Mesenchymal stem cell (in vitro differentiated cells and primary cell): ENCODE measurements at regions not wholly inside any gene's neighbourhood (a gene's known extent, or its start where the extent isn't known, plus 50 kb on each side); places are given as distances from the start of the nearest gene placed in this dataset.

Source experiments
- DNase-seq: peaks from one replicate; pipeline ENCODE4 v3.0.0-alpha.2; 2013
- H2AFZ ChIP-seq: one replicate; pipeline ENCODE4 v1.6.1; 2013; ENCODE audit warnings: low read depth, mild to moderate bottlenecking, control low read depth, inconsistent platforms, low read length, moderate library complexity
- H2AK5ac ChIP-seq: 2 replicates; pipeline ENCODE4 v1.6.1; 2013; ENCODE audit warnings: low read length, moderate library complexity, mild to moderate bottlenecking, inconsistent platforms; ENCODE audit not compliant: severe bottlenecking
- H2BK120ac ChIP-seq: one replicate; pipeline ENCODE4 v1.6.1; 2013; ENCODE audit warnings: low read depth, mild to moderate bottlenecking, inconsistent platforms, low read length, moderate library complexity
- H2BK12ac ChIP-seq, 2 experiments: one replicate each; pipeline ENCODE4 v1.6.1; 2013; ENCODE audit warnings: inconsistent platforms in 2 of 2, low read length in 2 of 2, mild to moderate bottlenecking in 2 of 2, moderate library complexity in 2 of 2, control low read depth in 1 of 2
- H2BK15ac ChIP-seq: one replicate; pipeline ENCODE4 v1.6.1; 2013; ENCODE audit warnings: mild to moderate bottlenecking, low read depth, inconsistent platforms; ENCODE audit not compliant: poor library complexity, severe bottlenecking
- H2BK5ac ChIP-seq: 2 replicates; pipeline ENCODE4 v1.6.1; 2013; ENCODE audit warnings: low read depth, mild to moderate bottlenecking, low read length, control low read depth, inconsistent platforms; ENCODE audit not compliant: poor library complexity, severe bottlenecking
- H3K14ac ChIP-seq, 2 experiments: one replicate each; pipeline ENCODE4 v1.6.1; 2013; ENCODE audit warnings: inconsistent platforms in 2 of 2, low read length in 2 of 2, control low read depth in 1 of 2, mild to moderate bottlenecking in 1 of 2, moderate library complexity in 1 of 2
- H3K18ac ChIP-seq, 2 experiments: one replicate each; pipeline ENCODE4 v1.6.1; 2013; ENCODE audit warnings: inconsistent platforms in 2 of 2, low read length in 2 of 2, control low read depth in 1 of 2, low read depth in 1 of 2, mild to moderate bottlenecking in 1 of 2
- H3K23ac ChIP-seq, 2 experiments: one replicate each; pipeline ENCODE4 v1.6.1; 2013; ENCODE audit warnings: inconsistent platforms in 2 of 2, low read length in 2 of 2, mild to moderate bottlenecking in 2 of 2, moderate library complexity in 2 of 2, control low read depth in 1 of 2
- H3K27ac ChIP-seq: 2 replicates; pipeline ENCODE4 v1.5.1; 2013; ENCODE audit warnings: mild to moderate bottlenecking, moderate library complexity, low read length, control low read depth, inconsistent platforms; ENCODE audit not compliant: poor library complexity, severe bottlenecking
- H3K27me3 ChIP-seq, 2 experiments: 2 replicates each; pipeline versions ENCODE4 v1.6.1 to v1.7.0; 2013; ENCODE audit warnings: low read length in 2 of 2, mild to moderate bottlenecking in 2 of 2, moderate library complexity in 2 of 2, control low read depth in 1 of 2, inconsistent platforms in 1 of 2; ENCODE audit not compliant: control insufficient read depth in 1 of 2, insufficient read depth in 1 of 2
- H3K36me3 ChIP-seq, 2 experiments: 2 replicates each; pipeline versions ENCODE4 v1.6.1 to v1.7.0; 2013; ENCODE audit warnings: low read length in 2 of 2, control low read depth in 1 of 2, inconsistent platforms in 1 of 2, low read depth in 1 of 2, mild to moderate bottlenecking in 1 of 2; ENCODE audit not compliant: insufficient read depth in 2 of 2, control insufficient read depth in 1 of 2
- H3K4ac ChIP-seq, 2 experiments: one replicate each; pipeline ENCODE4 v1.6.1; 2013; ENCODE audit warnings: inconsistent platforms in 2 of 2, low read length in 2 of 2, mild to moderate bottlenecking in 2 of 2, moderate library complexity in 2 of 2, control low read depth in 1 of 2, low read depth in 1 of 2
- H3K4me1 ChIP-seq: 2 replicates; pipeline ENCODE4 v1.6.1; 2013; ENCODE audit warnings: low read depth, low read length, control low read depth; ENCODE audit not compliant: control insufficient read depth, insufficient read depth
- H3K4me2 ChIP-seq: 2 replicates; pipeline ENCODE4 v1.6.1; 2013; ENCODE audit warnings: low read length, mild to moderate bottlenecking, inconsistent platforms; ENCODE audit not compliant: poor library complexity, severe bottlenecking
- H3K4me3 ChIP-seq, 2 experiments: 2 replicates each; pipeline versions ENCODE4 v1.5.1 to v1.7.0; 2013; ENCODE audit warnings: low read length in 2 of 2, mild to moderate bottlenecking in 2 of 2, control low read depth in 1 of 2, low read depth in 1 of 2; ENCODE audit not compliant: insufficient read depth in 1 of 2
- H3K79me1 ChIP-seq: replicated peaks from 2 replicates; pipeline ENCODE4 v1.6.1; 2013; ENCODE audit warnings: mild to moderate bottlenecking, control low read depth, low read length, inconsistent platforms; ENCODE audit not compliant: poor library complexity, severe bottlenecking
- H3K9ac ChIP-seq: 2 replicates; pipeline ENCODE4 v1.7.0; 2013; ENCODE audit warnings: mild to moderate bottlenecking, low read length, moderate library complexity
- H3K9me3 ChIP-seq: 2 replicates; pipeline ENCODE4 v1.7.0; 2013; ENCODE audit warnings: mild to moderate bottlenecking, low read length; ENCODE audit not compliant: control insufficient read depth
- H4K8ac ChIP-seq: one replicate; pipeline ENCODE4 v1.6.1; 2013; ENCODE audit warnings: inconsistent platforms, mild to moderate bottlenecking, low read length, moderate library complexity
- H4K91ac ChIP-seq: one replicate; pipeline ENCODE4 v1.6.1; 2013; ENCODE audit warnings: mild to moderate bottlenecking, low read length, inconsistent platforms
- WGBS: methylation state at CpG from one replicate; pipeline ENCODE4 v1.1.7; 2013; ENCODE audit warnings: mixed read lengths; 5-methylcytosine and 5-hydroxymethylcytosine counted together

DNA sequence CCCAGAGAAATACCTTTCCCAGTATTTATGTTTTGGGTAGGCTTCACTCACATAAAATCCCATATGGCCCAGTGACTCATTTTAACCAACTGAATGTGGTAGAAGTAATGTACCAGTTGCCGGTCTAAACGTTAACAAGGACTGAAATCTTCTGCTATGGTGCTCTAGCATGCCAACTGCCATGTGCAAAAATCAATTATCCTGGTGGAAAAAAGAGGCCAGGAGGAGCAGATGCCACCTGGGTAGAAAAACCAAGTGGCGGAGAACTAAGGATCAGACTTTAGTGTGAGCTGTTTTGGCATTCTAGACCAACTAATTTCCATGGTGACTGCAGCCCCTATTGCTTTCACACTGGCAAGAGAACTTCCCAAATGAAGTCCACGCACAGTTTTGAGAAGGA lies 1660.7 kb upstream of the ADGRL3 start:
- no peak overlapping the region for H3K23ac ChIP-seq
- H2BK12ac ChIP-seq: no peak overlapping the region
- H3K18ac ChIP-seq: no peak overlapping the region
- H3K9ac ChIP-seq: no peak overlapping the region
- H4K8ac ChIP-seq: no peak overlapping the region
- H3K4me3 ChIP-seq: no peak overlapping the region
- H2AK5ac ChIP-seq: peak overlapping the region; percentile 23
- no peak overlapping the region for H3K14ac ChIP-seq
- no peaks in the 10 kb centered on the region for H3K79me1 ChIP-seq
- no peaks in the 10 kb centered on the region for H3K9me3 ChIP-seq
- no peak overlapping the region for H2BK15ac ChIP-seq
- H2AFZ ChIP-seq: no peak overlapping the region
- no peak overlapping the region for H3K4me2 ChIP-seq
- H3K4ac ChIP-seq: no peak overlapping the region
- peaks cover 1% of the 10 kb centered on the region for H3K4me1 ChIP-seq
- no peak overlapping the region for H4K91ac ChIP-seq
- no peak for DNase-seq
- 89% methylated on average over 3 of the region's 4 CpGs for WGBS
- no peaks in the 10 kb centered on the region for H3K27me3 ChIP-seq
- no peaks in the 10 kb centered on the region for H3K36me3 ChIP-seq
- H3K27ac ChIP-seq: no peak overlapping the region
- no peak overlapping the region for H2BK120ac ChIP-seq
- no peak overlapping the region for H2BK5ac ChIP-seq

DNA sequence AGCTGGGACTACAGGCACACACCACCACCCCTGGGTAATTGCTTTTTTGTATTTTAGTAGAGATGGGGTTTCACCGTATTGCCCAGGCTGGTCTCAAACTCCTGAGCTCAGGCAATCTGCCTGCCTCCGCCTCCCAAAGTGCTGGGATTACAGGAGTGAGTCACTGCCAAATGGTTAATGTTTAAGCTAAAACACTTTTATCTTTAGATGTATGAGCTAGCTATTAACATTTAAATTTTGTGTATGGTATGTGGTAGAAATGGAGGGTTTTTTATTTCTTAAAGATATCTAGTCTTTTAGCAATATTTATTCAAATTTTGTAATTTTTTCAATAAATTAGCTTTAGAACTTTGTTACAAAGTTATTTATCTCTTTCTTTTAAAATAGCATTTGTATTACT lies 1659.8 kb upstream of the ADGRL3 start:
- H2AFZ ChIP-seq: no peak overlapping the region
- no peak overlapping the region for H4K8ac ChIP-seq
- no peak overlapping the region for H3K9ac ChIP-seq
- no peak overlapping the region for H2BK12ac ChIP-seq
- H3K4me2 ChIP-seq: no peak overlapping the region
- peaks cover 3% of the 10 kb centered on the region for H3K9me3 ChIP-seq
- H3K14ac ChIP-seq: no peak overlapping the region
- no peaks in the 10 kb centered on the region for H3K79me1 ChIP-seq
- no peaks in the 10 kb centered on the region for H3K27me3 ChIP-seq
- H3K27ac ChIP-seq: no peak overlapping the region
- H3K23ac ChIP-seq: no peak overlapping the region
- no peak overlapping the region for H3K18ac ChIP-seq
- H2BK120ac ChIP-seq: no peak overlapping the region
- H3K36me3 ChIP-seq: no peaks in the 10 kb centered on the region
- H4K91ac ChIP-seq: no peak overlapping the region
- H2BK5ac ChIP-seq: no peak overlapping the region
- no peak overlapping the region for H2AK5ac ChIP-seq
- no peak overlapping the region for H2BK15ac ChIP-seq
- DNase-seq: no peak
- H3K4me3 ChIP-seq: no peak overlapping the region
- H3K4ac ChIP-seq: no peak overlapping the region
- H3K4me1 ChIP-seq: peaks cover 1% of the 10 kb centered on the region
- WGBS: 71% methylated on average over 2 of the region's 2 CpGs

GRCh38 chr4:59553063-59553720 lies 1646.9 kb upstream of the ADGRL3 start:
- no CpG with 5 or more reads among the region's 2 CpGs for WGBS
- Histone ChIP-seq H3K9me3 (no peaks in the 10 kb centered on the region), H3K14ac (no peak overlapping the region)

GRCh38 chr4:59553721-59554091 lies 1646.4 kb upstream of the ADGRL3 start:
- Histone ChIP-seq H3K14ac (no peak overlapping the region), H3K18ac (no peak overlapping the region), H2AK5ac (no peak overlapping the region), H3K4ac (no peak overlapping the region), H3K4me2 (no peak overlapping the region), H3K27ac (no peak overlapping the region), H3K79me1 (no peaks in the 10 kb centered on the region), H3K9ac (peak overlapping the region; percentile 19), H3K27me3 (no peaks in the 10 kb centered on the region), H2AFZ (no peak overlapping the region), H2BK12ac (no peak overlapping the region), H4K8ac (no peak overlapping the region), H3K23ac (no peak overlapping the region), H3K4me1 (no peaks in the 10 kb centered on the region), H4K91ac (no peak overlapping the region), H3K4me3 (peak overlapping the region in 1 of 2 experiments; percentile 50), H3K36me3 (no peaks in the 10 kb centered on the region), H3K9me3 (no peaks in the 10 kb centered on the region), H2BK5ac (no peak overlapping the region), H2BK15ac (no peak overlapping the region), H2BK120ac (no peak overlapping the region)
- WGBS: 17% methylated on average over 1 of the region's 2 CpGs
- peak; percentile 61 for DNase-seq

More at GRCh38 chr4:59553063-59553720, 1646.9 kb upstream of the ADGRL3 start:
- Histone ChIP-seq H2BK12ac (no peak overlapping the region), H2AK5ac (no peak overlapping the region), H2BK5ac (no peak overlapping the region), H4K8ac (no peak overlapping the region), H3K36me3 (no peaks in the 10 kb centered on the region), H3K4me3 (peak overlapping the region in 1 of 2 experiments; percentile 50), H2AFZ (peak overlapping the region; percentile 71), H3K4me1 (no peaks in the 10 kb centered on the region), H3K4me2 (peak overlapping the region; percentile 52), H4K91ac (no peak overlapping the region), H3K27me3 (no peaks in the 10 kb centered on the region), H2BK120ac (no peak overlapping the region), H3K23ac (no peak overlapping the region), H3K79me1 (no peaks in the 10 kb centered on the region), H3K27ac (no peak overlapping the region), H3K18ac (peak overlapping the region in 1 of 2 experiments; percentile 40), H3K9ac (peak overlapping the region; percentile 19), H2BK15ac (no peak overlapping the region), H3K4ac (no peak overlapping the region)
- DNase-seq: peak; percentile 48
